ENCODE measurements at regions not wholly inside any gene's neighbourhood (a gene's known extent, or its start where the extent isn't known, plus 50 kb on each side); places are given as distances from the start of the nearest gene placed in this dataset.

GRCh38 chr20:52289956-52290565 lies 98.5 kb upstream of the ZFP64 start:
- no peak overlapping the region for H3K4me3 ChIP-seq (replicated peaks; ENCODE audit: low read depth, low read length)
- no peak for DNase-seq (ENCODE audit: low read depth)
- no peak for TF ChIP-seq CTCF (IDR thresholded peaks at IDR 0.05; ENCODE audit: low read length, missing control alignments)

GRCh38 chr20:52280407-52280806 lies 88.8 kb upstream of the ZFP64 start:
- no peak overlapping the region for H3K4me3 ChIP-seq (replicated peaks; ENCODE audit: low read depth, low read length)
- TF ChIP-seq CTCF (IDR thresholded peaks at IDR 0.05; ENCODE audit: low read length, missing control alignments), result no peak
- DNase-seq (ENCODE audit: low read depth), result no peak

DNA sequence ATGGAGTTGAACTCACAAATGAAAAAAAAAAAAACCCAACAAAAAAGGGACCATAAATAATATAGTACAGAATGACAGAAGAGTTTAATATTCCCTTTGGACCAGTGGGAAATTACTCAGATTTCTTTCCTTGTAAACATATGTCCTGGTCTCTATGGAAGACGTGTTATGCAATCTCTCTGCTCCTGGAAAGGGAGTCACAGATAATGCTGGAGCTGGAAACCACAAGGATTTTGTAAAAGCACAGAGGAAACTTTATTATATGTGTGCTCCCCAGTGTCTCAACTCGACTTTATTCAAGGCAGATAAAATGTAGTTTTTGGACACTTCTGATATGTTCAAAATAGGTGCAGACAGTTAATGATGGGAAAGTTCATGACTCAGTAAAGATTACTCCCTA lies 88.1 kb upstream of the ZFP64 start:
- TF ChIP-seq CTCF (IDR thresholded peaks at IDR 0.05; ENCODE audit: low read length, missing control alignments), result no peak
- DNase-seq (ENCODE audit: low read depth), result peak; percentile 78

DNA sequence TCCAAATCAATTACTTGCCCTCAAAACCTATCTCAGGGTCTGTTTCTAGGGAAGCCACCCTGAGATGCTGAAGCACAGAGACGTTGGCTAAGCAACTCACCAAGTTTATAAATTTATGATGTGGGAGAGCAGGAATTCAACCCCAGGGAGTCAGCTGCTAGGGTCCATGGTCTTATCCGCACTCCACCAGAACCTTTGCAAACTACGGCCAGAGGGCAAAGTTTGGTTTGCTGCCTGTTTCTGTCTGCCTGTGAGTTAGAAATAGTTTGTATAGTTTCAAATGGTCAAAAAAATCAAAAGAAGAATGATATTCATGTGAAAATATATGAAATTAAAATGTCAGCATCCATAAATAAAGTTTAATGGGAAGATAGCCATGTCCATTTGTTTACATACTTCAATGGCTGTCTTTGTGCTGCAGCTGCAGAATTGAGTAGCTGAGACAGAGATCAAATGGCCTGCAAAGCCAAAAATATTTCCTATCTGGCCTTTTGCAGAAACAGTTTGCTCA lies 83.7 kb upstream of the ZFP64 start:
- DNase-seq (ENCODE audit: low read depth), result no peak
- no peak overlapping the region for H3K4me3 ChIP-seq (replicated peaks; ENCODE audit: low read depth, low read length)
- no peak for TF ChIP-seq CTCF (IDR thresholded peaks at IDR 0.05; ENCODE audit: low read length, missing control alignments)

More for the DNA sequence above, 88.1 kb upstream of the ZFP64 start:
- no peak overlapping the region for H3K4me3 ChIP-seq (replicated peaks; ENCODE audit: low read depth, low read length)

DNA sequence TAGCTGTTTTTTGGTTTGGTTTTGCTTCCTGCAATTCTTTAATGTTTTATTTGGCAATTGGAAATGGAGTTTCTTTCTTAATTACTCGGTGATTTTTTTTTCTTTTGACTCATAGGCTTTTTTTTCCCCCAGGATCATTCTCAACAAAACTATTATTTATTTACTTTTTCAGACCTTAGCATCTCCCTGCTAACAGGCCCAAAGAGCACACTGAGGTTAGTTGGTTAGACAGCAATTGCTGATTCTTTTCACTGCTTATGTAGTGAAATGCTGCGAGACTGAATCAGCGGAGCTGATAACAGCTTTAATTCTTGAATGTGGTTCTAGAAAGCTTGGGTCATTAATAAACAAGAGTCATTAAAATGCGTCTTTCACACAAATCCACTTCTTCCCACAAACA lies 79.1 kb upstream of the ZFP64 start:
- no peak for TF ChIP-seq CTCF (IDR thresholded peaks at IDR 0.05; ENCODE audit: low read length, missing control alignments)
- no peak for DNase-seq (ENCODE audit: low read depth)
- H3K4me3 ChIP-seq (replicated peaks; ENCODE audit: low read depth, low read length), result no peak overlapping the region

- no peak overlapping the region for H3K4me3 ChIP-seq (replicated peaks; ENCODE audit: low read depth, low read length)
- TF ChIP-seq CTCF (IDR thresholded peaks at IDR 0.05; ENCODE audit: low read length, missing control alignments), result no peak
- no peak for DNase-seq (ENCODE audit: low read depth)
Observed at GRCh38 chr20:52270001-52270606, 78.5 kb upstream of the ZFP64 start.

DNA sequence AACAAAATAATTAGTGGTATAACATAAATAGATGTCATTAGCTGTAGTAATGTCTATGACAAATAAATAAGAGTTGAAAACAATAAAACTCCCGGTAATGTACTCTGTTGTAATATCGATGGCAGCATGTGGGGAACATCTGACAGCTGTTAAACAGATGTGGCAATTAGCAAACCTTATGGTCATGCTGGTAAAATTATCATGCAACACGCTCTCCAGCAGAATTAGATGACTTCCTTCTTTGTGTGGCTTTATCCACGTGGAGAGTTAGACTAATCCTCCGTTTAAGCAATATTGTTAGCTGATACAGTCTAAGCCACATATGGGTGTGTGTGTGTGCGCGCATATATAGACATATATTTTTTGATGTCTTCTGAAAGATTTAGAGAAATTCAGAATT lies 77.7 kb upstream of the ZFP64 start:
- TF ChIP-seq CTCF (IDR thresholded peaks at IDR 0.05; ENCODE audit: low read length, missing control alignments), result no peak
- DNase-seq (ENCODE audit: low read depth), result no peak
- H3K4me3 ChIP-seq (replicated peaks; ENCODE audit: low read depth, low read length), result no peak overlapping the region
